Stimulated activated CD4-positive, alpha-beta T cell treated with anti-CD3 and anti-CD28 coated beads, Interleukin-2, amount 100 ng/mL, for 48 hours (primary cell): ENCODE measurements at regions not wholly inside any gene's neighbourhood (a gene's known extent, or its start where the extent isn't known, plus 50 kb on each side); places are given as distances from the start of the nearest gene placed in this dataset.
"Not testable (repeated sequence)": the region's sequence is repeated elsewhere in the genome, so short reads cannot be mapped to it uniquely, and the experiment has no call there.

Experiments used
- DNase-seq, 2 donors: peaks; one replicate each; pipeline ENCODE4 v3.0.0-alpha.2; 2020

DNA sequence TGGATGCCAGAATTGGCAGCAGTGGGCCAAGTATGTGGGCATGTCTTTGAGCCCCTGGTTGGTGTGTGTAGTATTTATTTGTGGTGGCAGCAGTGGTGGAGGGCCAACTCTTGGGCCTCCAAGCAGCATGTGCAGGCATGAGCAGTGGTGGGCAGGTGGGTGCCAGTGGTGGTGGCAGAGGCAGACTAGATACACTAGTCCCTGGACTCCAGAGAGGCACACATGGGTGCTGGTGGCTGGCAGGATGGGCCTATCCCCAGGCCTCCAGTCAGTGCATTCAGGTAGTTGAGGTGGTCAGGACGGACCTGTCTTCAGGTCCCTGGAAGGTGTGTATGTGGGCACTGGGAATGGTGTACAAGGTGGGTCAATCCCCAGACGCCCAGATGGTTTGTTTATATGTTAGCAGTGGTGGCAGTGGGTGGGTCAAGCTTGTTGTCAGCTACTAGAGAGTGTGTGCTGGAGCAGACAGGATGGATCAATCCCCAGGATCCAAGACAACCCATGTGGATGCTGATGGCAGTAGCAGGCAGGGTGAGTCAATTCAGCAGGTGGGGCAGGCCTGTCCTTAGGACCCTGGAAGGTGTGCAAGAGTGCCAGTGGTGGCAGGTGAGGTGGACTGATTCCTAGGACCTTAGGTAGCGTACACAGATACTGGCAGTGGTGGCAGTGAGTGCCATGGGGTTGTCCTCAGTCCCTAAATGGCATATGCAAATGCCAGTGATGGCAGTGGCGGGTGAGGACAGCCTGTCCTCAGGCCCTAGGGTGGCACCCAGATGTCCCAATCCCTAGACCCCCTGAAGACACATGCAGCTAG lies 294.3 kb downstream of the RPS24 start:
- DNase-seq: no peak

DNA sequence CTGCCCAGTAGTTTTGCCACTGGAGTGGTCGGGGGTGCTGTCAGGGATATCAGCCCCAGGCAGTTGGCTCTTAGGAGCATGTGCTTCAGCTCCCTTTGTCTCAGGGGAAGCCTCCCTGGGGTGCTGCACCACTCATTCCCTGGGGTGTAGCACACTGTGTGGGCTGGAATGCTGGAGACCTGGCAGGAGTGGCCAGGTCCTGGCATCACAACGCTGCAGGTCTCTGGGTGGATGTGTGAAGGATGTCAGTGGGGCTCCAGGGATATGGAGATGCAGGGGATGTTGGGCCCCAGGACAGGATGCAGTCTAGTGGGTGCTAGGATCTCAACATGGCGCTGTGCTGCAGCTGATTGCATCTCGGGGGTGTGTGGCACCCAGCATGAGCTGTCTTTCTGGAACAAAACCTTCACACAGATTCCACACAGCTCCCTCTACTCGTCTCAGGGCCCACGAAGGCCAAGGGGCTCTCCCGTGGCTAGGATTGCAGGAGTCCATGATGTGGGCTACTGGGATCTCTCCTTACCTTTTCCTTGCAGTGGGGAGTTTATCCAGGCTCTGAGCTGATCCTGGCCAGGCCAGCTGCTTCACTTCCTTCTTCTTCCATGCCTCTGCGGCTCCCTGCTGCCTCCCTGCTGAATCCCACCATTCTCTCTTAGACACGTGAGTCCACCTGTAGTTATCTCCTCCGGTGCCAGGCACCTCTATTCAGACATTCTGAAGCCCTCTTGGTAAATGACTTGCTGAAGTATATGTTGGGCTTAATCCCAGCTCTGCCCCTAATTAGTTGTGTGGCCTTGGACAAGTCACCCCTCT lies 295.1 kb downstream of the RPS24 start:
- no peak for DNase-seq

DNA sequence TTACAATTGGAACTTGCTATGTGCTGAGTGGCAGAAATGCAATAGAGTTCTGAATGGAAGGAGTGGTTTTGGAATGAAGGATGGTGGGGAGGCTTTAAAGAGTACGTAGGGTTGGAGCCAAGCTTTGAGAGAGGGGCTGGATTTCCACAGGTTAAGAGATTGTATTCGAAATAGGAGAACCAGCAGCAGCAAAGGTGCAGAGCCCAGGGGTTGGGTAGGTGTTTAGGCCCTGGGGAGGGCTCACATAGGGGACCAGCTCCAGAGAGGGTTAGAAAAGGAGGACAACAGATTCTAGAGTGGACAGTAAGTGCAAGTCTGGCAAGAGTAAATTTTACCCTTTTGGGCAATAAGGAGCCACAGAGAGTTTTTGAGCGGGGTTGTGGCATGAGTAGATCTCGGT lies 297.2 kb downstream of the RPS24 start:
- no peak for DNase-seq

DNA sequence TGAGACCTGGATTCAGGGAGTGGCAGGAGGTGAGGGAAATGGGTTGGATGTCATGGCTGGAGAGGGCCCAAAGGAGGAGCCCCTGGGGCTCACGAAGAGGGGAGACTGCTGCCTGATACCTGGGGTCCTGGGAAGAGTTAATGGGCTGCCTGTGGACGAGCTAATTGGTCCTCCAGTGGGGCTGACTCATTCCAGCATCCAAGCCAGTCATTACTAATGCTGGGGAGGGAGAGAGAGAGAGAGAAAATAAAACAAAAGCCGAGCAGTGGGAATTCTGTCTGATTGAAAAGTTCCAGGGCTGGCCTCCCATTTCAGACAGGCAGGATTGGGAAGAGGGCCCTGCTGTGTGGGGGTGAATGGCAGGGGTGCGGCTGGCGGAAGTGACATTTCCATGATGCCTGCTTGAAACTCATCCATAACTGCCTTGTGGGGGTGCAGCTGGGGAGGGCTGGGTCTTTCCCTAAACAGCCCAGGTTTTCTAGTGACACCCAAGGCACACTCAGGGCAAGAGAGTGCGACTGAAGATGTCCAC lies 297.8 kb downstream of the RPS24 start:
- DNase-seq: no peak

DNA sequence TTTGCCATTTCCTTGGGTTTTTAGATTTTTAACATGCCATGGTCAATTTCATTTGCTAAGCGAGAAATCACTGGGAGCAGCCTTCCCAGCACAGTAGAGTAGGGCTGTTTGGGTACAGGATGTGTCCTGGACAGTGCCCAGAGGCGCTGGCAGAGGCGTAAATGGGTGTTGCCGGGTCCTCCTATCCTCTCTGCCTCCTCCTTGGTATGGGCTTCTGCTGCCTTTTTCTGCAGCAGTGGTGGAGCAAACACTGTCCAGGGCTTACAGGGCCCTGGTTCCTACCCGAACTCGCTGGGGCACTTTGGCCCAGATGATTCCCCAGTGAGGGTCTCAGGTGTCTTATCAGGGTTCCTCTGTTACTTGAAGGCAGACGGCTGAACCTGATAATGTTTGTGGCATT lies 298.3 kb downstream of the RPS24 start:
- DNase-seq: no peak

DNA sequence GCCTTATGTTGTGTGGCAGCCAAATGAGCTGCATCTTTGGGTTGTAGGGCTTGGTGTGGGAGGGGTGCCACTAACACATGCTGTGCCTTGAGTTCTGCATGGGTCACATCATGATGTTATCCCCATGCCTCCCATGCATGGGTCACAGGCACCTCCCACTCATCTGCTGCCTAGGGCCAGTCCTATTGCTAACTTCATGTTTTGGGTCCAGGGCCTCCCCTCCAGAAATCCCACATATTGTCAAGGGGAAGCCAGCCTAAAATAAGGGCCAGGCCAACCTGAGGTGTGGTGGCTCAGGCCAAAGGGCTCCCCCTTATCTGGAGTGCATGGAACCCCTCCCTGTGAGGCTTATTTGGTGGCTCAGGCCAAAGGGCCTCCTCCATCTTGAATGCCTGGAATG lies 299.0 kb downstream of the RPS24 start:
- DNase-seq: no peak

DNA sequence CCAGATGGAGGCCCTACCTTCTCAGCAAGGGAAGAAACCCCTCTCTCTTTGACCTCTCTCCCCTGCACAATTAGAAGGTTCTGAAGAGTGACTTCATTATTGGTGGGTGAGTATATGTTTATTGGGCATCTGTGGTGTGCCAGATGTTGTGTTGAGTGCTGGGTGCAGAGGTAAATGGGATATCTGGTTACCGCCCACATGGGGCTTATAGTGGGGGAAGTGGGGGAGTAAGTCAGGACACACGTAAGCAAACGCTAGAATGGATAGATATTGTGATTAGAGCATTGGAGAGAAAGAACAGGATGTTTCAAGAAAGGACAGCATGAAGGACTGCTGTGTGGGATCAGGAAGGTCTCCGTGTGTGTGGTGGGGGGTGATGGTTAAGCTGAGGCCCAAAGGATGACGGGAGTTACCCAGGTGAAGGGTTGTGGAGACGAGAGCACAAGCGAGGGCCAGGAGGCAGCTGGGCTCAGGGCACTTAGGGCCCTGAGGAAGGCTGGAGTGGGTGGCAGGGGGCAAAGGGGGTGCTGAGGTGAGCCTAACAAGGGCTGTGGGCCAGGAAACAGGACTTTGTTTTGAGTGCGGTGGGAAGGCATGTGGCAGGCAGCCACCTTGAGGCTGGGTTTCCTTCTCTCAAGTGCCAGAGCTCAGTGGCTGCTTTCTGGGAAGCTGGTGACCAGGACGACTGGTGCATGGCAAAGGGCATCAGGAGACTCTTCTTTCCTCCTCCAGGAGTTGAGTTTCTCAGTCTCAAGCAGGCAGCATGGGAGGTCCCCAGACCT lies 299.9 kb downstream of the RPS24 start:
- DNase-seq: no peak

DNA sequence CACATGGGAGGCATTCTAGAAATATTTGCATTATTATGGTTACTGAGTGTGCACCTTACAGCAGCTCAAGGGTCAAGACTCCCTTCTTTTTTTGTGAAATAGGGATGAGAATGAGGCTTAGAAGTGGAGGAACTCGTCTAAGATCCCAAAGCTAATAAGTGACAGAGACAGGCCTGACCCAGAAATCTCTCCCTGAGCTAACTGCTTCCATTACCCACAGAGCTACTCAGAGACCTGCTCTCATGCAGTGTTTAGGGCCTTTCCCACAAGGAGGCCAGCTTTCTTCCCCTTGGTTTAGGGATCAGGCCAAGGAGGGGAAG lies 301.7 kb downstream of the RPS24 start:
- DNase-seq: no peak

DNA sequence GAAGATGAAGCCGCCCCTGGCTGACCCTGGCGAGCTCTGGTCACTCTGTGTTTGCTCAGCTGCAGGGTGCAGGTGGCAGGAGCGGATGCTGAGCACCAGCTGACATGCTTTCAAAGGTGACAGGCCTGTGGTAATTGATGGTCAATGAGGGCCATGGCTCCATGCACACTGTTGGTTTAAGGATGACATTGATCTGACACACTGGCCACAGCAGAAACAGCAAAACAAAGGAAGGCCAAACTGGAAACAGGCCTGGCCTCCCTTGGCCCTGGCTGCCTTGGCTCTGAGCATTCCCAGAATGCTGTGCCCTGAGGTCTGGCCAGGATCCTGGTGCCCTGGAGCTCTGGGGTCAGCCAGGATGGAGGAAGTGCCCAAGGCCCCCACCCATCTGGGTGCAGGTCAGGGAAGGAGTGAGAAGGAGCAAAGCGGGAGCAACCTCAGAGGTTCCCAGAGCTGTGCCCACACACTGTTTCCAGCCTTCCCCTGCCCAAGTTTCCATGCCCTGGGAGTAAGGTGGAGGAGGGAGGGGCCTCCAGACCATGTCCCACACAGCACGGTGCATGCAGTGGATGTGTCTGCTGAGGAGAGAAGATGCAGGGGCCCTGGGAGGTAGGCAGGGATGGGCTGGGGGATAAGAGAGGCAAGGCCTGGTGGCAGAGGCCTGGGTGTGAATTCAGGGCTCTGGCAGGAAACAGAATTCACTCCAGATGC lies 302.2 kb downstream of the RPS24 start:
- no peak for DNase-seq

DNA sequence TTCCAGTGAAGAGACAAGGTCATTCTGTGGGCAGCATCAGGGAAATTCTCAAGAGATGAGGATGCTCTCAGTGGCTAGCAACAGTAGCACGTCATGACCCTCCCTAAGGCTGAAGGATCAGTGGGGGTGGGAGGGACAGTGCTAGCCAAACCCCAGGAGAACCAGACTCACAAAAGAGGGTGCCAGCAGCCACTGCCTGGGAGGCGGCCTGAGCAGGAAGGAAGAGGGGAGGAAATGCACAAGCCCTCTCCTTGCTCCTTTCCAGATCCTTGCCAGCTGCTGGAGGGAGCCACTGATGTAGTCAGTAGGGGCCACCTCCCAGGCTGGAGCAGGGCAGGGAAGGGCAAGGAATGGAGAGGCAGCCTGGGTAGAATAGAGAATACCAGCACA lies 302.7 kb downstream of the RPS24 start:
- DNase-seq: no peak

DNA sequence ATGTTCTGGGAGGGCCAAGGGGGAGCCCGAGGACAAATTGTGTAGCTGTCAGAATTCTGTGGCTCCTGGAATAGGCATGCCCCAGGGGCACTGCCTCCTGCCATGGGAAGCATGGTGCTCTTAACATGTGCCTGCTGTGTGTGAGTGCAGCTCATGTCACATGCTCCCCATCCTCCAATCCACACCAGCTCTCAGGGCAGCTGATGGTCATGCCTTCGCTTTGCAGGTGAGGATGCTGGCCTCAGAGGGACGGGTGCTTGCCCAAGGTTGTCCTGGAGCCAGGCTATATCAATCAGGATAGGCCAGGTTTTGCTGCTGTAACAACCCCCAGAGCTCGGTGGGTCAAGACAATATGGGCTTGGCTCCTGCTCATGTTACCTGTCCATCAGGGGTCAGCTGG lies 303.4 kb downstream of the RPS24 start:
- no peak for DNase-seq

DNA sequence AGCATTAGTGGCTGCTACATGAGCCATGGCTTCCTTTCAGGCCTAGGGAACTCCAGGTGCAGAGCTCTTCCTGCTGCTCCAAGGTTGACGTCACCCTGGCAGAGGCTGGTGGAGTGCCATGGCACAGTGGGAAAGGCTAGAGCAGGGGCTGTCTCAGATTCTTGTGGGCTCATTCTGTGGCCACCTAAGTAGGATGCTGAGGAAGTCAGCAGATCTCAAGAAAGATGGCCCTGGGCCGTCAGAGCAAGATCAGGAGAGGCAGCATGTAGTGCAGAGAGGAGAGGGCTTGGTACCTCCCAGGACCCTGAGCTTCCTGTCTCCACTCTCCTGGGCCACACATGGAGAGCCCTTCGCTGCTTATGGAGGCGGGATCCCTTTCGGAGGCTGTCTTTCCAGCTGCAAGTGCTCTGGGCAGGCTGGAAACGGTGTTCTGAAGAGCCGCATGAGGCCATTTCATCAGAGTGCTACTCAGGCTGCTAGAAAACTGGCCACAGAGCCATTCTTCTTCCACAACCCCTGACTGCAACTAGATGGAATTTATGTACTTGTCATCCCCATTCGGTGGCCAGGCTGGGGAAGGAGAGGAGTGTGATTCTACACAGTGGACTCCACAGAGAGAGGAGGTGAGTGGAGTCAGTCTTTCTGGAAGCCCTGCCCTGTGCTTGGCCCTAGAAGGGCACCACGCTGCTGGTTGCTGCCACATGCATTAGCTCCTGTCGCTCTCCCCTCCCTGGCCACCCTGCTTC lies 304.2 kb downstream of the RPS24 start:
- DNase-seq: no peak

DNA sequence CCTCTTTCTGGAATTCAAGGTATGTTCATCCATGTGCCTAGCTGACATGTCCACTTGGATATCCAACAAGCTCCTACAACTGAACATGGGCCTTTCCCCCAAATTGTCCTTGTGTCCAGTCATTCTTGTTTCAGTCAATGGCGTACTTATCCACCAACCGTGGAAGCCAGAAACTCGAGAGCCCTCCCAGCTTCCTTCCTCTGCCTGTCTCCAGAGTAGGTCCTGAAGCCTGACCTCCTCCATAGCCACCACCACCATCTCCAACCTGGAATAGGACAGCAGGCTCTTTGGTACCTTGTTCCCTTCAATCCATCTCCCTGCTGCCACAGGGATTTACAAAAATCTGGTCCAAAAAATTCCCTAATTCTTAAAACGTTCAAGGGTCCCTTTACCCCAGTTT lies 305.1 kb downstream of the RPS24 start:
- DNase-seq: no peak

DNA sequence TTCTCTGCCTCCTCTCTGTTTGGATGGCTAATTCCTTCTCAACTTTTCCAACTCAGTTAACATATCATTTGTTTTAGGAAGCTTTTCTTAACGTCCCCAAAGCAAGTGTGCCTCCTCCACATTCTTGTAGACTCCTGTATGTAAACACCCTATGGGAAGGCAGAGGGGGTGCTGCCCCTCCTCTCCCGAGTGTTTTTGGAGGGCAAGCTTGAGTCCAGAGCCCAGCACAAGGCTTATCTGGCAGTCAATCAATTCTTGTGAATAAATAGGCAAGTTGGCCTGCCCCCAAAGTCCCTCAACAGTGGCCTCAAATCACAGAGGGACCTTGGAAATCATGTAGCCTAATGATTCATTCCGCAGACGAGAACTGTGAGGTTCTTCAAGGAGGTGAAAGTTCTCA lies 305.6 kb downstream of the RPS24 start:
- no peak for DNase-seq

DNA sequence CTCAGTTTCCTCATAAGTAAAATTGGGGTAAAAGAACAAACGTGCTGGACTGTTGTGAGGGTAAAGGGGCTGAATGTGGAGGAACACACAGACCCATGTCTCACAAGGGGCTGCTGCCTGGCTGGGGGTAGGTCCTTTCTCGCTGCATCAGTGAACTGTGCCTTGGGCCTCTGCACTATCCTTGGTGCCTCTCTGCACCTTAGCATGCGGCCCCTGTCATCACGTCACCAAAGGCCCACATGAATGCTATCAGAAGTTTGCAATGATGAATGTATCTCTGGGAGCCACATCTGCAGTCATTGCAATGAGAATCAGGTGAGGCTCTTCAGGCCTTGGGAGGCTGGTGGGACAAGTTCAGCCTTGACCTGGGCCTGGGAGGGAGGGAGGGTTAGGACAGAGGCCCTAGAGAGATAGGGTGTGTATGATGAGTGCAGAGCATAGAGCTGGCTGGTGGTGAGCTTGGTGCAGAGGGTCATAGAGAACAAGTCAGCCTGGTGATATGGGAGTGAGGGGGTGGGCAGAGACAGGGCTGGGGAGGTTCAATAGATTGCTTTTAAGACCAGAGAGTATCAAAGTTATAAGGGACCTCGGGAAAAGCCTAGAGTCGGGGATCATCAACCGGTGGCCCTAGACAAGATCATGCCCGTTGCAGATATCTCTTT lies 308.4 kb downstream of the RPS24 start:
- no peak for DNase-seq

DNA sequence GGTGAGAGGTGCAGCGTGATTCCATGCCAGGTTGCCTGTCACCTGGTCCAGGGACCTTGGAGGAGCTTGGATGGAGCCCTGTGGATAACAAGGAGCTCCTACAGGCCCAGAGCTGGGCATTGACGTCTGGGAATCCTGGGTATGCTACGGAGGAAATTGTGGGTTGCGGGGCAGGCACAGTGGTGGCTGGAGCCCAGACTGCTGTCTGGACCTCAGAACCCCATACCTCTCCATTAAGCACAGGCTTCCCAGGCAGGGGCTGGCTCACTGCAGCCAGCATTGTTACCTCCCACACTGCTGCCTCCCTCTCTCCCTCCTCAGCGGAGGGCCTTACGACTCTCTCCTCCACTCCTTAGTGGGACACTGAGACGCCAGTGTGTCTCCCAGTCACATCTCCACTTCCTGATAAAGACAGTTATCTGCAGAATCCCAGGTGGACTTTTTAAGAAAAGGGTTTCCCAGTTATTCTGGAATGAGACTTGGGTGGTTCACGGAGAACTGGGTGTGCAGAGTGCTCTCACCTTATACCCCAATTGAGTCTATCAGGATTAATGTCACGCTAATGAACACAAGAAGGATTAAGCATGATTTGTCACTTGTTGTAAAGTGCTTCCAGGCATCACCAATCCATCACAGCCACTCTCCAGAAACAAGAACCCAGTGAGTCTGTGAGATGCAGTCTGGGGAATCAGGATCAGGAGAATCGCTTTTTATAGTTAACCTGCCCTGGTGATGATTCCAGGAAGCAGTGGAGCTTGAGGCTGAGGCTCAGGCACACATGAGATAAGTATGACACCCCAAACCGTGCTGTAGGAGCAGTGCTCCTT lies 309.4 kb downstream of the RPS24 start:
- DNase-seq: no peak

DNA sequence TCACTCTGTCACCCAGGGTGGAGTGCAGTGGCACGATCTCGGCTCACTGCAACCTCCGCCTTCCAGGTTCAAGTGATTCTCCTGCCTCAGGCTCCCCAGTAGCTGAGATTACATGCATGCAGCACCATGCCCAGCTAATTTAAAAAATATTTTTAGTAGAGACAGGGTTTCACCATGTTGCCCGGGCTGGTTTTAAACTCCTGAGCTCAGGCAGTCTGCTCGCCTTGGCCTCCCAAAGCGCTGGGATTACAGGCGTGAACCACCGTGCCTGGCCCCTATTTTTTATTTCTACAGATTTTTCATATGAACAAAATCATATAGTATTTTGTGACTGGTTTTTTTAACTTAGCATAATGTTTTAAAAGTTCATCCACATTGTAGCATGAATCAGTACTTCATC lies 310.6 kb downstream of the RPS24 start:
- not testable (repeated sequence) for DNase-seq

DNA sequence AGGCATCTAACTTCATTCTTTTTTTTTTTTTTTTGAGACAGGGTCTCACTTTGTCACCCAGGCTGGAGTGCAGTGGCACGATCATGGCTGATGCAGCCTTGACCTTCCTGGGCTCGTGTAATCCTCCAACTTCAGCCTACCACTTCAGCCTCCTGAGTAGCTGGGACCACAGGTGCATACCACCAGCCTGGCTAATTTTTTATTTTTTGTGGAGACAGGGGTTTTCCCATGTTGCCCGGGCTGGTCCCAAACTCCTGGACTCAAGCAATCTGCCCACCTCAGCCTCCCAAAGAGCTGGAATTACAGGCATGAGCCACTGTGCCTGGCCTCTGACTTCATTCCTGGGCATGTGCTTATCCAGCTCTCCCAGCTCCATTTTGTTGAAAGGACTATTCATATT lies 311.9 kb downstream of the RPS24 start:
- not testable (repeated sequence) for DNase-seq

DNA sequence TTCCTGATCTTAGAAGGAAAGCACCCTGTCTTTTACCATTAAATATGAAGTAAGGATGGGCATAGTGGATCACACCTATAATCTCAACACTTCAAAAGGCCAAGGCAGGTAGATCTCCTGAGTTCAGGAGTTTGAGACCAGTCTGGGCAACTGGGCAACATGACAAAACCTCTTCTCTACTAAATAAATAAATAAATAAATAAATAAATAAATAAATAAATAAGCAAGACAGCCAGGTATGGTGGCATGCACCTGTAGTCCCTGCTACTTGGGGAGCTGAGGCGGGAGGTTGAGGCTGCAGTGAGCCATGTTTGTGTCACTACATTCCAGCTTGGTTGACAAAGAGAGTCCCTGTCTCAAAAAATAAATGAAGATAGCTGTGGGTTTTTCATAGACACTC lies 313.1 kb downstream of the RPS24 start:
- no peak for DNase-seq

DNA sequence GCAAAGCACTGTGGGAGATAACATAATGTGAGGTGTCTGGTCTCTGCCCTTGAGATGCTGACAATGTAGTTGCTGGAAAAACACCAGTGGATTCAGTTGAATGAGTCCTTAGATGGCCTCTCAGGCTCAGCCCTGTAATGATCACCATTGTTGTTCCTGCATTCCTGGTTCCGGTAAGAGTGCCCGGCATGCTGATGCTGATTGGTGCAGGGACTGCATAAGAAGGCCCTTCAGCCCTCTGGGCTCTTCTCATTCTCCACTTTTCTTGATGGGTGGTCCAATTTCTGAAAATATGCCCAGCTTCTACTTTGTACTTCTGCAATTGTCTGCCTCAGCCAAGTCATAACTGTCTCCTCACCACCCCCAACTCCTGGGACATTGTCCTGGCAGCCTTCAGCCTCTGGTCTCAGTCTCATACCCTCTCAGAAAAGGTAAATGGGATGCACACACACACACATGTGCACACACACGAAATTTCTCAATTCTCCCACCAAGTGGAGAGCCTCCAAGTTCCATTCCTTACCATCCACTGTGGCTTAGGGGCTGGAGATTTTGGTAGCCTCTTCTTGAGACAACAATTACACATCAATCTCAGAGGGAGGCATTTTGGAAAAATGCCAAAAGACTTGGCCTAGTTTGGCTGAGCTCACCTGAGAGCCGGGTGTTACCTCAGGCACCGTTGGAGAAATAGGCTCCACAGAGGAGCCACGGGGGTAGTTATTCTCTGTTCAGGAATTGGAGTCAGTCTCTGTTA lies 314.9 kb downstream of the RPS24 start:
- DNase-seq: no peak
